GM23248 (cell line): ENCODE measurements at regions not wholly inside any gene's neighbourhood (a gene's known extent, or its start where the extent isn't known, plus 50 kb on each side); places are given as distances from the start of the nearest gene placed in this dataset.

Source experiments
- DNase-seq: peaks from one replicate; pipeline ENCODE4 v3.0.0-alpha.2; 2015
- H2AFZ ChIP-seq: fragments of 200-600 bp; sonication (generic); 2 replicates; pipeline ENCODE4 v1.6.1; 2016; ENCODE audit warnings: antibody characterized with exemption
- H3F3A ChIP-seq: fragments of 200-600 bp; sonication (generic); 2 replicates; pipeline ENCODE4 v1.6.1; 2016; ENCODE audit warnings: mild to moderate bottlenecking, antibody characterized with exemption, mixed run types; ENCODE audit not compliant: insufficient read depth
- H3K27ac ChIP-seq: fragments of 200-600 bp; sonication (generic); 2 replicates; pipeline ENCODE4 v1.5.1; 2016; ENCODE audit warnings: mild to moderate bottlenecking
- H3K27me3 ChIP-seq: fragments of 200-600 bp; sonication (generic); replicated peaks from 2 replicates; pipeline ENCODE4 v1.6.1; 2016; ENCODE audit warnings: mild to moderate bottlenecking; ENCODE audit not compliant: insufficient read depth
- H3K36me3 ChIP-seq: fragments of 200-600 bp; sonication (generic); 2 replicates; pipeline ENCODE4 v1.6.1; 2016; ENCODE audit warnings: low read depth, mild to moderate bottlenecking
- H3K4me1 ChIP-seq: fragments of 200-600 bp; sonication (generic); 2 replicates; pipeline ENCODE4 v1.6.1; 2016; ENCODE audit warnings: mild to moderate bottlenecking; ENCODE audit not compliant: insufficient read depth
- H3K4me2 ChIP-seq: fragments of 200-600 bp; sonication (generic); one replicate; pipeline ENCODE4 v1.6.1; 2016; ENCODE audit warnings: mild to moderate bottlenecking; ENCODE audit not compliant: unreplicated experiment
- H3K4me3 ChIP-seq: fragments of 200-600 bp; sonication (generic); 2 replicates; pipeline ENCODE4 v1.5.1; 2016; ENCODE audit warnings: mild to moderate bottlenecking
- H3K79me2 ChIP-seq: fragments of 200-600 bp; sonication (generic); 2 replicates; pipeline ENCODE4 v1.6.1; 2016; ENCODE audit warnings: mild to moderate bottlenecking; ENCODE audit not compliant: insufficient read depth
- H3K9ac ChIP-seq: fragments of 200-600 bp; sonication (generic); 2 replicates; pipeline ENCODE4 v1.6.1; 2016; ENCODE audit warnings: mild to moderate bottlenecking
- H3K9me2 ChIP-seq: fragments of 200-600 bp; sonication (generic); 2 replicates; pipeline ENCODE4 v1.6.1; 2016; ENCODE audit warnings: mixed run types, mild to moderate bottlenecking, moderate library complexity; ENCODE audit not compliant: insufficient read depth
- H3K9me3 ChIP-seq: fragments of 200-600 bp; sonication (generic); one replicate; pipeline ENCODE4 v1.6.1; 2017; ENCODE audit warnings: low read depth
- H4K20me1 ChIP-seq: fragments of 200-600 bp; sonication (generic); 2 replicates; pipeline ENCODE4 v1.6.0; 2016; ENCODE audit not compliant: insufficient read depth
- EZH2 ChIP-seq: fragments of 200-600 bp; sonication (generic); IDR thresholded peaks from 2 replicates; pipeline ENCODE4 v1.6.1; 2018; ENCODE audit warnings: antibody characterized with exemption, mild to moderate bottlenecking; ENCODE audit not compliant: insufficient read depth, poor library complexity, severe bottlenecking
- EZH2phosphoT487 ChIP-seq: fragments of 200-600 bp; sonication (generic); IDR thresholded peaks from 2 replicates; pipeline ENCODE4 v1.6.1; 2018; ENCODE audit warnings: antibody characterized with exemption, moderate library complexity, mild to moderate bottlenecking, low read depth; ENCODE audit not compliant: insufficient read depth
- WGBS, 2 experiments: methylation state at CpG; one replicate each; pipeline ENCODE4 v1.1.6; 2015 to 2017; ENCODE audit warnings: low lambda C conversion rate in 2 of 2, low coverage in 1 of 2; ENCODE audit errors: missing lambda C conversion rate in 2 of 2; 5-methylcytosine and 5-hydroxymethylcytosine counted together
- in situ Hi-C: fragments of 300-500 bp; cut with MboI; formaldehyde crosslinking; loops from 2 replicates; pipeline ENCODE4 v1.15.0; 2020

DNA sequence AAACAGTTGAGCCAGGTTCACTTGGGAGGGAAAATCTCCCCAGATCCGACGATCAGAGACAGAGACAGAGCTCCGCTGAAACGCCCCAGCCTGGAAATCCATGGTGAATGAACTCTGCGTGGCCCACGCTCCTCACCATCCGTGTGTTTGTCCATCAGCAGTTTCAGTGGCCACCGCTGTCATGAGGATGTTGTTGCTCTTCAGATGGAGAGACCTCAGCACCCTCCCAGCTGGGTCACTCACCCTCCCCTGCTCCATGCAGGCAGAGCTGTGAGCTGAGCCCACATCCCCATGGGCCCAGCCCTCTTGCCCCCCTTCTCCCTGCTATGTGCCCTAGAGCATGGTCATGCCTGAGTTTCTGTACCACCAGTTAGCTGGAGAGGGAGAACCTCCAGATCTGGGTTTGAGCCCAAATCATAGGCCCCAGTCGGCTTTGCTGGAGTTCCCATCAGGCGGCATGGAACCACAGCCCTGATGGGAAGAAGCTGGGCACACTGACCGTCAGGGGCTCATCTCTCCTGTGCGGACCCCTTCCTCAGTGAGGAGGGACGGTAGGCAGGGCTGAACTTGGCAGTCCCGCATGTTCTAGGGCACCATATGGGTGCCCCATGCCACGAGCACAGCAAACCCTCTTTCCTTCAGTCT, 154.4 kb upstream of the COL5A1 start:
- DNase-seq: no peak
- WGBS, 2 experiments: 93 to 94% methylated on average over 15 of the region's 15 CpGs

DNA sequence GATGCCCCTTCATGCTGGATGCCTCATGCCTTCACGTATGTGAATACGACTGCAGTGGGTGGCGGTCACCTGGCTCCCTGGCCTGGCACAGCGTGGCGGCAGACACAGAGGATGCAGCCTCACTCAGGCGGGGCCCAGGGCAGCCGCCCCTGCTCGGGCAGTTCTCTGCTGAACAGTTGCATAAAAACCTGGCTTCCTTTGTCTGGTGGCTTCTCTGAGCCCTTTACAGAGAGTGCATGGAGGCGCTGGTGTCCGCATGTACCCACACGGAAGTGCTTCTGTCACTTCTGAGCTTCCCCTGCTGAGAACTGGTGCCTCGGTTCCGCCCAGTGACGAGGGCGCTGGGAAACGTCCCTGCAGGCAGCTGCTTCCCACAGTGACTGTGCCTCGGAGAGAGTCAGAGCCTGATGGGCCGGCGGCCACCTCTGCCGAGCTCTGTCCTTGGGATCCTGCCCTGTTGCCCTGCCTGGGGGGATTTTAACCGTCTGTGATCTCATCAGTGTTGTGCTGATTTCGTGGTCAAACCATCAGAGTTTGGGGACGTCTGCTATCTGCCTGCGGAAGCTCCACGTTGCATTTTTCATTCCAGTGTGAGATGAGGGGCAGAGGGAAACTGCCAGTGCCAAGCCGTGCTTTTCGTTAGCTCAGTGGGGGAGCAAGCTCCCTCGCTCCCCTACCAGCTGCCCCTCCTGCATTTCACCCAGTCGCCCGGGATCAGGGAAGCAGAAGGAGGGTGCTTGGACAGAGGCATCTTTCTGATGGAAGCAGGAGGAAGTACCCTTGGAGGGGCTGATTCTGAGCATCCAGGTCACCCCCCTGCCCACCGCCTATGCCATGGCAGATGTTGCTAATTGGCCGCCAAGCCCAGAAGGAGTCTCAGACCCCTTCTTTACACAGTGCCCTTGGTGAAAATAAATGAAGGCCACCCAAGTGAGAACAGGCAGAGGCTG, 153.0 kb upstream of the COL5A1 start:
- Histone ChIP-seq H3K9me3 (no peaks in the 10 kb centered on the region), H3K4me1 (peaks cover 22% of the 10 kb centered on the region), H3K27ac (peak overlapping the region; percentile 56), H3K9ac (peak overlapping the region; percentile 66), H3K79me2 (no peaks in the 10 kb centered on the region), H4K20me1 (no peaks in the 10 kb centered on the region), H3K4me2 (peak overlapping the region; percentile 49), H3K9me2 (no peaks in the 10 kb centered on the region), H2AFZ (peak overlapping the region; percentile 70), H3K36me3 (no peaks in the 10 kb centered on the region), H3F3A (peaks cover 13% of the 10 kb centered on the region), H3K4me3 (peak overlapping the region; percentile 17; the same call in 1 of the 2 replicates), H3K27me3 (no peaks in the 10 kb centered on the region)
- in situ Hi-C loops: no loop called here
- 15 to 19% methylated on average over 29 to 32 of the region's 32 CpGs for WGBS, 2 experiments
- TF ChIP-seq EZH2phosphoT487 (no peak), EZH2 (no peak)
- peak; percentile 89 for DNase-seq

More for the DNA sequence above, 154.4 kb upstream of the COL5A1 start:
- Histone ChIP-seq H3K4me3 (no peak overlapping the region), H3K9me3 (no peaks in the 10 kb centered on the region), H3K4me2 (no peak overlapping the region), H3K27ac (no peak overlapping the region), H3K9ac (no peak overlapping the region), H3K27me3 (no peaks in the 10 kb centered on the region), H3K36me3 (no peaks in the 10 kb centered on the region), H4K20me1 (no peaks in the 10 kb centered on the region), H3K9me2 (no peaks in the 10 kb centered on the region), H3F3A (peaks cover 6% of the 10 kb centered on the region; the same call in 1 of the 2 replicates), H3K4me1 (peaks cover 15% of the 10 kb centered on the region), H3K79me2 (no peaks in the 10 kb centered on the region), H2AFZ (no peak overlapping the region)
- in situ Hi-C loops: no loop called here
- TF ChIP-seq EZH2phosphoT487 (no peak), EZH2 (no peak)

DNA sequence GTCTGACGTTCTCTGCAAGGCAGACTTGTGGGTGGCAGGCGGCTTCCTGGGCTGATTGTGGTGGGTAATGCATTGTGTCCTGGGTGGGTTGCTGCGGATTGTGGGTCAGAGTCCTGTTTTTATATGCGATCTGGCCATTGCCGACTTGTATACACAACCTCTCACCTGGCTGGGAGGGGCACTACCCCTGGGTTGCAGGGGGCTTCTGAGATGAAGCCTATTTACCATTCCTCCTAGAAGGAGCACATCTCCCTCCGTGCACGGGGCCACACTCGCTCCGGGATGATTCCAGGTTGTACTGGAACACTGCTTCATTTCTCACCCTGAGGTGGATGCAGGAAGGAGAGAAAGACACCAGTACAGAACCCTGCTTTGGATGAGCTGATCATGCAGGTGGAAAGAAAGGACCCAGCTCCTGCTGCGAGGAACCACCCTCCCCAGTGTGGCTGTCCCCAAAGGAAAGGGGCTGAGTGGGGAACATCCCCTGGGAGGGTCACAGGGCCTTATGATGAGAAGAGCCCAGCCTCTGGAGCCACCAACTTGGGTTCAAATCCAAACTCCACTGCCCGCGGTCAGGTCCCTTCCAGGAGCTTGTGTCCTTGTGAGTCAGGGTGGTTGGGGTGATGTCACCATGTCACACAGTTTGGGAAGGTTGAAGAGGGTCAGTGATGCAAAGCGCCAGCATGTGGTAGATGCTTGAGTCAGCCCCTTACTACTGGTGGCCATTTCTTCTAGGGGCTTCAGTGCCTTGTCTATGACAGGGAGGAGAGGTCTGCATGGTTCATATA, 151.8 kb upstream of the COL5A1 start:
- no peaks in the 10 kb centered on the region for H3K79me2 ChIP-seq
- no peaks in the 10 kb centered on the region for H3K36me3 ChIP-seq
- H4K20me1 ChIP-seq: no peaks in the 10 kb centered on the region
- H3K27ac ChIP-seq: no peak overlapping the region
- no peak overlapping the region for H2AFZ ChIP-seq
- H3K9me2 ChIP-seq: no peaks in the 10 kb centered on the region
- H3K9ac ChIP-seq: no peak overlapping the region
- H3K27me3 ChIP-seq: no peaks in the 10 kb centered on the region
- in situ Hi-C loops: no loop called here
- TF ChIP-seq EZH2phosphoT487 (no peak), EZH2 (no peak)
- H3K4me2 ChIP-seq: no peak overlapping the region
- DNase-seq: no peak
- peaks cover 13% of the 10 kb centered on the region for H3F3A ChIP-seq
- WGBS, 2 experiments: 92 to 95% methylated on average over 13 of the region's 13 CpGs
- peaks cover 22% of the 10 kb centered on the region for H3K4me1 ChIP-seq
- H3K9me3 ChIP-seq: no peaks in the 10 kb centered on the region
- no peak overlapping the region for H3K4me3 ChIP-seq

DNA sequence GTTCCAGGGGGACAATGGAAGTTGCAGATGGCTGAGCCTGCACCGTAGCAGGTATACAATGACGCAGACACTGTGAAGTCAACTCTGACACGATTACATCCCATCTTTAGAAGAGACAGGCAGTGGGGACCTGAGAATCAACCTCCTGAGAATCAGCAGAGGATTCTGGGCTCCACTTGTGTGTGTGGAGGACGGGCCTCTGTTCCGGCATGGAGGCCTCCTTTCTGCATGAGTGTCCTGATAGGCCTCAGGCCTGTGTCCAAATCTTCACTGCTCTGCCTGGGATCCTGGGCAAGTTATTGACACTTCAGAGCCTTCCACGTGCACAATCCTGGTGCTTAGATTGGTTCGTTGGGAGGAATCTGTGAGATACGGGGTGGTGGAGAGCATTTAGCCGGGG, 151.2 kb upstream of the COL5A1 start:
- Histone ChIP-seq H3K4me2 (no peak overlapping the region), H3K27ac (no peak overlapping the region), H3K27me3 (no peaks in the 10 kb centered on the region), H3K4me1 (peaks cover 22% of the 10 kb centered on the region), H3K36me3 (no peaks in the 10 kb centered on the region), H3K9ac (no peak overlapping the region), H3K9me3 (no peaks in the 10 kb centered on the region), H3K79me2 (no peaks in the 10 kb centered on the region), H4K20me1 (no peaks in the 10 kb centered on the region), H2AFZ (no peak overlapping the region), H3K9me2 (no peaks in the 10 kb centered on the region), H3K4me3 (no peak overlapping the region), H3F3A (peaks cover 13% of the 10 kb centered on the region)
- TF ChIP-seq EZH2phosphoT487 (no peak), EZH2 (no peak)
- WGBS, 2 experiments: 95 to 96% methylated on average over 9 of the region's 9 CpGs
- no peak for DNase-seq
- in situ Hi-C loops: no loop called here
